HepG2 (cell line): ENCODE measurements at regions not wholly inside any gene's neighbourhood (a gene's known extent, or its start where the extent isn't known, plus 50 kb on each side); places are given as distances from the start of the nearest gene placed in this dataset.

ENCODE experiments used
- ATAC-seq: fragments of 200-7000 bp; cut with Tn5 transposase; 3 replicates; pipeline ENCODE4 v1.9.1; 2020; ENCODE audit warnings: mild to moderate bottlenecking, moderate library complexity
- BruUV-seq: library from RNA; stranded (reverse); fragments of 400-500 nt; replicated peaks from 2 replicates; lab custom pipeline; 2021; lab: Mats Ljungman, UMichigan
- CTCF ChIA-PET: fragments of 300-600 bp; formaldehyde crosslinking; extraction: SDS; loops from one replicate; lab custom pipeline; 2021; ENCODE audit warnings: low total read pairs, inconsistent platforms, low intra/inter-chr PET ratio; lab: Yijun Ruan, JAX
- POLR2A ChIA-PET: fragments of 350-600 bp; sonication (Branson Sonifier 250); formaldehyde crosslinking; loops from one replicate; lab custom pipeline; 2020; ENCODE audit warnings: antibody characterized with exemption, inconsistent platforms; lab: Yijun Ruan, JAX
- DNase-seq: peaks from one replicate; pipeline ENCODE4 v3.0.0-alpha.2; 2015; ENCODE audit warnings: low spot score
- FAIRE-seq: peaks from 3 replicates; lab custom pipeline; 2011; peaks lifted over from hg19 to GRCh38; lab: Jason Lieb, UNC
- H2AFZ ChIP-seq: one replicate; pipeline ENCODE4 v1.6.1; 2011; ENCODE audit warnings: low read length, inconsistent platforms
- H3K27ac ChIP-seq: fragments of 300-600 bp; 3 replicates; pipeline ENCODE4 v1.8.0; 2011; ENCODE audit warnings: mixed run types, mild to moderate bottlenecking, mixed read lengths, low read length, inconsistent platforms; ENCODE audit not compliant: insufficient read depth; ENCODE audit errors: extremely low read length
- H3K27me3 ChIP-seq, 2 experiments: fragments of 200-600 bp in 1 of 2; 2 replicates in 1 of 2; 3 replicates in 1 of 2; pipeline versions ENCODE4 v1.6.0 to v1.8.0; 2011; ENCODE audit warnings: low read length in 2 of 2, mild to moderate bottlenecking in 2 of 2, moderate library complexity in 2 of 2, inconsistent platforms in 1 of 2; ENCODE audit not compliant: insufficient read depth in 2 of 2, control insufficient read depth in 1 of 2
- H3K36me3 ChIP-seq, 2 experiments: fragments of 200-600 bp in 1 of 2; replicated peaks in 1 of 2; 2 replicates in 1 of 2; 3 replicates in 1 of 2; pipeline versions ENCODE4 v1.5.1 to v1.8.0; 2011; ENCODE audit warnings: low read length in 2 of 2, inconsistent platforms in 1 of 2; ENCODE audit not compliant: insufficient read depth in 2 of 2, control insufficient read depth in 1 of 2
- H3K4me1 ChIP-seq: 2 replicates; pipeline ENCODE4 v1.5.1; 2012; ENCODE audit warnings: low read length, inconsistent platforms; ENCODE audit not compliant: insufficient read depth
- H3K4me2 ChIP-seq: 2 replicates; pipeline ENCODE4 v1.6.0; 2011; ENCODE audit warnings: low read depth, low read length, inconsistent platforms
- H3K4me3 ChIP-seq, 3 experiments: fragments of 200-600 bp in 1 of 3; sonication (generic), shearing (Covaris generic) in 1 of 3; replicated peaks in 1 of 3; 2 replicates each; pipeline ENCODE4 v1.5.1; 2011 to 2016; ENCODE audit warnings: low read length in 3 of 3, inconsistent platforms in 2 of 3, low read depth in 2 of 3, mild to moderate bottlenecking in 2 of 3, control low read depth in 1 of 3, mixed read lengths in 1 of 3; ENCODE audit not compliant: insufficient read depth in 1 of 3
- H3K79me2 ChIP-seq: one replicate; pipeline ENCODE4 v1.6.1; 2011; ENCODE audit warnings: low read length, inconsistent platforms; ENCODE audit not compliant: insufficient read depth
- H3K9ac ChIP-seq: 2 replicates; pipeline ENCODE4 v1.6.0; 2011; ENCODE audit warnings: mild to moderate bottlenecking, low read depth, low read length, inconsistent platforms; ENCODE audit not compliant: insufficient read depth
- H3K9me3 ChIP-seq: 2 replicates; pipeline ENCODE4 v1.5.1; 2012; ENCODE audit warnings: mild to moderate bottlenecking, low read length
- H4K20me1 ChIP-seq: 2 replicates; pipeline ENCODE4 v1.6.0; 2011; ENCODE audit warnings: inconsistent platforms, mild to moderate bottlenecking, low read length, moderate library complexity; ENCODE audit not compliant: insufficient read depth
- CERS6 ChIP-seq: sonication (generic); formaldehyde crosslinking; IDR thresholded peaks from 2 replicates; pipeline ENCODE4 v1.5.0; 2020; ENCODE audit warnings: missing genetic modification reagents
- ELF1 ChIP-seq: sonication (generic); formaldehyde crosslinking; IDR thresholded peaks from 2 replicates; pipeline ENCODE4 v1.4.0; 2020; ENCODE audit warnings: missing genetic modification reagents
- FOXK2 ChIP-seq: fragments of 450-650 bp; IDR thresholded peaks from 2 replicates; pipeline ENCODE4 v1.6.1; 2016
- RNF219 ChIP-seq: sonication (generic); formaldehyde crosslinking; IDR thresholded peaks from 2 replicates; pipeline ENCODE4 v1.5.0; 2020; ENCODE audit warnings: mild to moderate bottlenecking, missing genetic modification reagents
- SIX1 ChIP-seq: sonication (generic); formaldehyde crosslinking; IDR thresholded peaks from 2 replicates; pipeline ENCODE4 v1.4.0; 2020; ENCODE audit warnings: missing genetic modification reagents, borderline replicate concordance
- TBP ChIP-seq: sonication (generic); formaldehyde crosslinking; IDR thresholded peaks from 2 replicates; pipeline ENCODE4 v1.5.0; 2020; ENCODE audit warnings: missing genetic modification reagents
- ZNF616 ChIP-seq: sonication (generic); formaldehyde crosslinking; IDR thresholded peaks from 2 replicates; pipeline ENCODE4 v1.5.0; 2020; ENCODE audit warnings: low read depth, mild to moderate bottlenecking, missing genetic modification reagents
- ZNF761 ChIP-seq: sonication (generic); formaldehyde crosslinking; conservative IDR thresholded peaks from 2 replicates; pipeline ENCODE4 v1.4.0; 2020; ENCODE audit warnings: mild to moderate bottlenecking, missing genetic modification reagents
- ZNF891 ChIP-seq: sonication (generic); formaldehyde crosslinking; IDR thresholded peaks from 2 replicates; pipeline ENCODE4 v1.5.0; 2020; ENCODE audit warnings: mild to moderate bottlenecking, missing genetic modification reagents
- ZSCAN29 ChIP-seq: sonication (generic); formaldehyde crosslinking; conservative IDR thresholded peaks from 2 replicates; pipeline ENCODE4 v1.4.0; 2020; ENCODE audit warnings: mild to moderate bottlenecking, missing genetic modification reagents
- WGBS: methylation state at CpG from one replicate; pipeline ENCODE4 v1.1.6; 2017; ENCODE audit warnings: low lambda C conversion rate; 5-methylcytosine and 5-hydroxymethylcytosine counted together
- in situ Hi-C: cut with HindIII; loops from 2 replicates; pipeline ENCODE4 v1.10.0; 2017; ENCODE audit warnings: low pct_unique_long_range_greater_than_20kb; ENCODE audit not compliant: extremely low pct_ligation_motif_present
- intact Hi-C: fragments of 100-400 bp; cut with micrococcal nuclease; formaldehyde crosslinking; loops from one replicate; pipeline ENCODE4 v1.10.0; 2022; ENCODE audit not compliant: unreplicated experiment

- Histone ChIP-seq H3K4me1 (peaks cover 51% of the 10 kb centered on the region), H3K9ac (no peak overlapping the region), H3K9me3 (peaks cover 7% of the 10 kb centered on the region; the same call in 1 of the 2 replicates), H2AFZ (no peak overlapping the region), H3K27ac (no peak overlapping the region), H3K4me2 (no peak overlapping the region), H4K20me1 (no peaks in the 10 kb centered on the region), H3K36me3 (no peaks in the 10 kb centered on the region), H3K79me2 (no peaks in the 10 kb centered on the region), H3K4me3 (no peak overlapping the region), H3K27me3 (peaks cover 8 to 40% of the 10 kb centered on the region in 2 experiments; a peak in 3 of 5 replicates)
- FAIRE-seq: no peak
- no peak for DNase-seq
- TF ChIP-seq TBP (CRISPR knock-in tag) (no peak), ELF1 (CRISPR knock-in tag) (no peak), CERS6 (CRISPR knock-in tag) (no peak), ZNF616 (CRISPR knock-in tag) (no peak), ZSCAN29 (CRISPR knock-in tag) (no peak), RNF219 (no peak), ZNF761 (CRISPR knock-in tag) (no peak), FOXK2 (no peak), ZNF891 (no peak), SIX1 (no peak)
- intact Hi-C loops (no loop called here), in situ Hi-C loops (no loop called here)
- no peak for ATAC-seq
- 35% methylated on average over 3 of the region's 3 CpGs for WGBS
- CTCF ChIA-PET: no interaction called here
- POLR2A ChIA-PET: no interaction called here
- no TSS peak for BruUV-seq
Measured at GRCh38 chr2:239580199-239580527, 179.3 kb upstream of the HDAC4 start.
